ENCODE measurements at regions not wholly inside any gene's neighbourhood (a gene's known extent, or its start where the extent isn't known, plus 50 kb on each side); places are given as distances from the start of the nearest gene placed in this dataset.

GRCh38 chr1:217969428-217969827 lies 315.7 kb upstream of the RRP15 start:
- Histone ChIP-seq H2BK12ac (ENCODE audit: low read depth, low read length) (no peak overlapping the region), H4K91ac (replicated peaks; ENCODE audit: insufficient read length, low read length) (no peak overlapping the region), H3K14ac (ENCODE audit: insufficient read length) (no peak overlapping the region), H3K18ac (ENCODE audit: extremely low read depth, low read length) (no peak overlapping the region), H3K79me2 (ENCODE audit: control insufficient read depth in 1 of 2, insufficient read depth in 2 of 2, low read length in 2 of 2) (no peaks in the 10 kb centered on the region), H3K4ac (replicated peaks; ENCODE audit: insufficient read length, low read depth, low read length) (no peak overlapping the region), H3K9me3 (ENCODE audit: insufficient read depth in 2 of 2, low read depth in 1 of 2, low read length in 1 of 2) (no peaks in the 10 kb centered on the region), H3K23me2 (ENCODE audit: low read depth, low read length) (no peaks in the 10 kb centered on the region), H3K4me1 (replicated peaks in 1 of 4; ENCODE audit: control insufficient read depth in 3 of 4, insufficient read depth in 4 of 4, low read length in 3 of 4) (peaks cover 0 to 5% (median 0%) of the 10 kb centered on the region in 4 experiments; a peak in 2 of 7 replicates), H3K79me1 (ENCODE audit: low read depth, low read length) (no peaks in the 10 kb centered on the region), H2AK5ac (ENCODE audit: low read depth, low read length) (no peak overlapping the region), H2AFZ (ENCODE audit: low read length) (no peak overlapping the region), H3K27ac (ENCODE audit: low read depth, low read length) (no peak overlapping the region), H3K56ac (replicated peaks; ENCODE audit: insufficient read length, low read depth, low read length) (no peak overlapping the region), H3K4me2 (ENCODE audit: insufficient read depth in 1 of 2, low read depth in 2 of 2, low read length in 2 of 2) (no peak overlapping the region), H3K9ac (replicated peaks in 1 of 4; ENCODE audit: extremely low read depth in 1 of 4, low read depth in 3 of 4, low read length in 3 of 4) (no peak overlapping the region), H2BK120ac (replicated peaks; ENCODE audit: low read depth, low read length) (no peak overlapping the region), H2BK20ac (ENCODE audit: low read length) (no peak overlapping the region), H4K8ac (ENCODE audit: extremely low read depth, insufficient read depth, low read length) (no peak overlapping the region), H2BK5ac (ENCODE audit: low read depth, low read length) (no peak overlapping the region), H4K5ac (ENCODE audit: insufficient read length, low read depth, low read length) (no peak overlapping the region), H3K4me3 (ENCODE audit: extremely low read depth in 1 of 4, insufficient read depth in 2 of 4, low read depth in 3 of 4, low read length in 4 of 4) (no peak overlapping the region), H3K23ac (ENCODE audit: insufficient read length) (no peak overlapping the region), H4K20me1 (replicated peaks in 1 of 2; ENCODE audit: control insufficient read depth in 1 of 2, insufficient read depth in 2 of 2, low read length in 2 of 2) (no peaks in the 10 kb centered on the region), H3K36me3 (ENCODE audit: control insufficient read depth in 2 of 4, insufficient read depth in 4 of 4, low read length in 3 of 4) (no peaks in the 10 kb centered on the region), H2BK15ac (ENCODE audit: low read length) (no peak overlapping the region), H3K27me3 (replicated peaks in 1 of 4; ENCODE audit: control insufficient read depth in 3 of 4, extremely low read depth in 1 of 4, insufficient read depth in 3 of 4, low read length in 3 of 4) (no peaks in the 10 kb centered on the region)
- 87% methylated on average over 8 of the region's 8 CpGs; no CpG with 5 or more reads in 1 of the 2 experiments for WGBS, 2 experiments (ENCODE audit: extremely low coverage in 1 of 2, insufficient coverage in 1 of 2, insufficient read length in 1 of 2, insufficient replicate concordance in 2 of 2, low coverage in 1 of 2, low lambda C conversion rate in 2 of 2, missing lambda C conversion rate in 1 of 2)
- TF ChIP-seq YY1 (IDR thresholded peaks at IDR 0.05; ENCODE audit: low read depth, low read length) (no peak), EP300 (IDR thresholded peaks at IDR 0.05; ENCODE audit: borderline replicate concordance in 1 of 2, low read depth in 2 of 2, low read length in 2 of 2) (no peak), NANOG (IDR thresholded peaks at IDR 0.05; ENCODE audit: insufficient read depth, low read depth, low read length, poor library complexity, severe bottlenecking) (no peak), EZH2 (IDR thresholded peaks at IDR 0.05; ENCODE audit: low read depth, low read length, severe bottlenecking) (no peak), ATF3 (IDR thresholded peaks at IDR 0.05; ENCODE audit: insufficient read depth, low read depth, low read length) (no peak), SP4 (IDR thresholded peaks at IDR 0.05; ENCODE audit: low read length) (no peak), RBBP5 (IDR thresholded peaks at IDR 0.05; ENCODE audit: borderline replicate concordance, low read depth, low read length) (no peak), SP2 (IDR thresholded peaks at IDR 0.05; ENCODE audit: low read length) (no peak), CTCF (IDR thresholded peaks at IDR 0.05; ENCODE audit: control extremely low read depth in 1 of 3, insufficient read depth in 1 of 3, low read depth in 1 of 3, low read length in 3 of 3) (no peak)
- FAIRE-seq (no peak), DNase-seq (ENCODE audit: low read depth in 1 of 2, low spot score in 2 of 2) (no peak)
- CTCF ChIA-PET (ENCODE audit: partially characterized antibody) = interaction anchor here (0.9 kb wide), 1 partner anchor 8 kb away, joined by 3 read pairs; no protein-coding TSS in a partner anchor
- POLR2A ChIA-PET (ENCODE audit: partially characterized antibody) = no interaction called here
